ENCODE measurements at regions not wholly inside any gene's neighbourhood (a gene's known extent, or its start where the extent isn't known, plus 50 kb on each side); places are given as distances from the start of the nearest gene placed in this dataset.

DNA sequence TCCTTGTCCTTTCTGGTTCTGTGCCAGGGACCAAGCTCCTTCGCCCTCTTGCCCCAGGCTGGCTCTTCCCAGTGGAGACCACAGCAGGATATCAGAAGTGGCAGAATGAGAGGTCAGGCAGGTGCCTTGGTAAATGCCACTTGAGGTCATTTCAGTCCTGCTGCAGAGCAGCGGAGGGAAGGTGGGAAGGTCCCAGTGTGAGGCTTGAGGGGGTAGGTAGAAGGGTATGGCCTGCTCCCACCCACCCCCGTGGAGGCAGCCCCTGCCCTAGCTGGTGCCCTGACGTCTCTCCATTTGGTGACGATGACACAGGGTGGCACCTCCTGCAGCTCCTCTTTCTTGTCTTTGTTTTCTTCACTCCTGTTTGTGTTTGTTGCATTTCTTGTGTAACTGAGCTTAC is 538.8 kb downstream of the TCERG1L start:
- no peak for DNase-seq (ENCODE audit: insufficient read length, low spot score)
- TF ChIP-seq TAF1 (IDR thresholded peaks at IDR 0.05; ENCODE audit: low read depth, low read length): no peak
- TF ChIP-seq POLR2A (IDR thresholded peaks at IDR 0.05; ENCODE audit: low read depth, low read length): no peak
- no peak for TF ChIP-seq SPI1 (IDR thresholded peaks at IDR 0.05; ENCODE audit: low read depth, low read length)
- no peak for TF ChIP-seq POLR2AphosphoS5 (IDR thresholded peaks at IDR 0.05; ENCODE audit: low read depth, low read length)
- TF ChIP-seq POU2F2 (IDR thresholded peaks at IDR 0.05; ENCODE audit: low read depth, low read length): no peak
- no peak for TF ChIP-seq PAX5 (IDR thresholded peaks at IDR 0.05; ENCODE audit: insufficient read depth, low read length, severe bottlenecking)
- FAIRE-seq: no peak

- no peak for TF ChIP-seq SPI1 (IDR thresholded peaks at IDR 0.05; ENCODE audit: low read depth, low read length)
- TF ChIP-seq POLR2AphosphoS5 (IDR thresholded peaks at IDR 0.05; ENCODE audit: low read depth, low read length): no peak
- TF ChIP-seq TAF1 (IDR thresholded peaks at IDR 0.05; ENCODE audit: low read depth, low read length): no peak
- no peak for TF ChIP-seq POU2F2 (IDR thresholded peaks at IDR 0.05; ENCODE audit: low read depth, low read length)
- TF ChIP-seq POLR2A (IDR thresholded peaks at IDR 0.05; ENCODE audit: low read depth, low read length): no peak
- TF ChIP-seq PAX5 (IDR thresholded peaks at IDR 0.05; ENCODE audit: insufficient read depth, low read length, severe bottlenecking): no peak
- DNase-seq (ENCODE audit: insufficient read length, low spot score) (no peak), FAIRE-seq (no peak)
These were observed 537.6 kb downstream of the TCERG1L start for GRCh38 chr10:130773941-130774340.

DNA sequence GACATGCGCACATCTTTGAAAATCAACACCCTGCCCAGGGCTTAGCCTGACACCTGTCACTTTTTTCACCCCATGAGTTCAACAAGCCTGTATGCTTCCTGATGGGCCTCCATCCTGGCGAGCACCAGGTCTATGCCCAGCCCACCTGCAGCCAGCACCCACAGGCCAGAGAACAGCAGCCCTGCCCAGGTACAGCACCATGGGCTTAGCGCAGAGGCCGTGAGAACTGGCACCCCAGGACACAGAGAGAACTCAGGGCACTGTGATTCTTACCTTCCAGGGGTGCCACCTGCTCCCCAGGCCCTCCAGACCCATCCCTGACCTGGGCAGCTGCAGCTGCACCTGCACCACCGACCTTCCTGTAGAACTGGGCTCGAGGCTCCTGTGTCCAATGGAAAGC is 536.6 kb downstream of the TCERG1L start:
- DNase-seq (ENCODE audit: insufficient read length, low spot score) (no peak), FAIRE-seq (no peak)
- TF ChIP-seq POLR2A (IDR thresholded peaks at IDR 0.05; ENCODE audit: low read depth, low read length) (no peak), POLR2AphosphoS5 (IDR thresholded peaks at IDR 0.05; ENCODE audit: low read depth, low read length) (no peak), TAF1 (IDR thresholded peaks at IDR 0.05; ENCODE audit: low read depth, low read length) (no peak), POU2F2 (IDR thresholded peaks at IDR 0.05; ENCODE audit: low read depth, low read length) (no peak), PAX5 (IDR thresholded peaks at IDR 0.05; ENCODE audit: insufficient read depth, low read length, severe bottlenecking) (no peak), SPI1 (IDR thresholded peaks at IDR 0.05; ENCODE audit: low read depth, low read length) (no peak)

- FAIRE-seq (no peak), DNase-seq (ENCODE audit: insufficient read length, low spot score) (no peak)
- no peak for TF ChIP-seq POLR2A (IDR thresholded peaks at IDR 0.05; ENCODE audit: low read depth, low read length)
- TF ChIP-seq POU2F2 (IDR thresholded peaks at IDR 0.05; ENCODE audit: low read depth, low read length): no peak
- TF ChIP-seq SPI1 (IDR thresholded peaks at IDR 0.05; ENCODE audit: low read depth, low read length): no peak
- no peak for TF ChIP-seq TAF1 (IDR thresholded peaks at IDR 0.05; ENCODE audit: low read depth, low read length)
- no peak for TF ChIP-seq PAX5 (IDR thresholded peaks at IDR 0.05; ENCODE audit: insufficient read depth, low read length, severe bottlenecking)
- TF ChIP-seq POLR2AphosphoS5 (IDR thresholded peaks at IDR 0.05; ENCODE audit: low read depth, low read length): no peak
These were observed 536.2 kb downstream of the TCERG1L start for GRCh38 chr10:130775311-130775710.

GRCh38 chr10:130776724-130777123 is 534.8 kb downstream of the TCERG1L start:
- DNase-seq (ENCODE audit: insufficient read length, low spot score) (no peak), FAIRE-seq (no peak)
- no peak for TF ChIP-seq POLR2AphosphoS5 (IDR thresholded peaks at IDR 0.05; ENCODE audit: low read depth, low read length)
- no peak for TF ChIP-seq POU2F2 (IDR thresholded peaks at IDR 0.05; ENCODE audit: low read depth, low read length)
- TF ChIP-seq POLR2A (IDR thresholded peaks at IDR 0.05; ENCODE audit: low read depth, low read length): no peak
- no peak for TF ChIP-seq TAF1 (IDR thresholded peaks at IDR 0.05; ENCODE audit: low read depth, low read length)
- TF ChIP-seq PAX5 (IDR thresholded peaks at IDR 0.05; ENCODE audit: insufficient read depth, low read length, severe bottlenecking): no peak
- TF ChIP-seq SPI1 (IDR thresholded peaks at IDR 0.05; ENCODE audit: low read depth, low read length): no peak

- DNase-seq (ENCODE audit: insufficient read length, low spot score) (no peak), FAIRE-seq (no peak)
- TF ChIP-seq SPI1 (IDR thresholded peaks at IDR 0.05; ENCODE audit: low read depth, low read length) (no peak), POLR2AphosphoS5 (IDR thresholded peaks at IDR 0.05; ENCODE audit: low read depth, low read length) (no peak), POLR2A (IDR thresholded peaks at IDR 0.05; ENCODE audit: low read depth, low read length) (no peak), TAF1 (IDR thresholded peaks at IDR 0.05; ENCODE audit: low read depth, low read length) (no peak), PAX5 (IDR thresholded peaks at IDR 0.05; ENCODE audit: insufficient read depth, low read length, severe bottlenecking) (no peak), POU2F2 (IDR thresholded peaks at IDR 0.05; ENCODE audit: low read depth, low read length) (no peak)
These were observed 533.9 kb downstream of the TCERG1L start for GRCh38 chr10:130777507-130778165.

DNA sequence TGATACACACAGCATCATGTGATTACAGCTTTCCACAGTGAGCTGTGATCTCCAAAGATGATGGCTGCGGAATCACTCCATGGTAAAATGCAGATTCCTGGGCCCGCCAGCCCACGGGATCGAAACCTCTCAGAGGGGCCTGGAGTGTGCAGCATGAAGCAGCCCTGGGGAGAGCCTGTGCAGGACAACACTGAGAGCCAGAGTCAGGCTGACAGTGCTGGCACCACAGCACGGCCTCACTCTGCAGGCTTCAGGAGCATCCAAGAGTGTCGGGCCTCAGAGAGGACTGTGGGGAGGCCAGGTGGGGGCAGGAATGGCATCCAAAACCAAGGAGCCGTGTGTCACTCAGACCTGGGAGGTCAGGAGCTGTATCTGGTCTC is 533.4 kb downstream of the TCERG1L start:
- TF ChIP-seq TAF1 (IDR thresholded peaks at IDR 0.05; ENCODE audit: low read depth, low read length) (no peak), PAX5 (IDR thresholded peaks at IDR 0.05; ENCODE audit: insufficient read depth, low read length, severe bottlenecking) (no peak), POU2F2 (IDR thresholded peaks at IDR 0.05; ENCODE audit: low read depth, low read length) (no peak), POLR2A (IDR thresholded peaks at IDR 0.05; ENCODE audit: low read depth, low read length) (no peak), SPI1 (IDR thresholded peaks at IDR 0.05; ENCODE audit: low read depth, low read length) (no peak), POLR2AphosphoS5 (IDR thresholded peaks at IDR 0.05; ENCODE audit: low read depth, low read length) (no peak)
- no peak for FAIRE-seq

DNA sequence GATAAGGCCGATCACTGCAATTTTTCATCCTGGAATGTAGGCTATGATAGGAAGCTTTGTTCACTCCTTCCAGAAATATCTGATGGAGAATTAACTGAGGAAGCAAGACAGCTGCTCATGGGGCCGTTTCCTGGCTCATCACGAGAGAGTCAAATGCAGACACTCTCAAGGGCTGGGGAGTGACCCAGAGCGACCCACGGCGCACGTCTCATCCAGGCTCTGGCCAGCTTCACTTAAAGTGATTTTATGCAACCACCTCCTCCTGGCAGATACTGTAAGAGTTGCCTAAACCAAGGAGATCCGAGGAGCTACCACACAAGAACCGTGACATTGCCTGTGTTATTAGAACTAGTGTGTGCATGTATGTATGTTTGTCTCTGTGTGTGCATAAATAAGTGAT is 530.8 kb downstream of the TCERG1L start:
- no peak for FAIRE-seq
- TF ChIP-seq TAF1 (IDR thresholded peaks at IDR 0.05; ENCODE audit: low read depth, low read length): no peak
- TF ChIP-seq POLR2AphosphoS5 (IDR thresholded peaks at IDR 0.05; ENCODE audit: low read depth, low read length): no peak
- TF ChIP-seq POLR2A (IDR thresholded peaks at IDR 0.05; ENCODE audit: low read depth, low read length): no peak
- no peak for TF ChIP-seq PAX5 (IDR thresholded peaks at IDR 0.05; ENCODE audit: insufficient read depth, low read length, severe bottlenecking)
- no peak for TF ChIP-seq SPI1 (IDR thresholded peaks at IDR 0.05; ENCODE audit: low read depth, low read length)
- TF ChIP-seq POU2F2 (IDR thresholded peaks at IDR 0.05; ENCODE audit: low read depth, low read length): no peak
- no peak for DNase-seq (ENCODE audit: insufficient read length, low spot score)

More for the DNA sequence above, 533.4 kb downstream of the TCERG1L start:
- no peak for DNase-seq (ENCODE audit: insufficient read length, low spot score)

DNA sequence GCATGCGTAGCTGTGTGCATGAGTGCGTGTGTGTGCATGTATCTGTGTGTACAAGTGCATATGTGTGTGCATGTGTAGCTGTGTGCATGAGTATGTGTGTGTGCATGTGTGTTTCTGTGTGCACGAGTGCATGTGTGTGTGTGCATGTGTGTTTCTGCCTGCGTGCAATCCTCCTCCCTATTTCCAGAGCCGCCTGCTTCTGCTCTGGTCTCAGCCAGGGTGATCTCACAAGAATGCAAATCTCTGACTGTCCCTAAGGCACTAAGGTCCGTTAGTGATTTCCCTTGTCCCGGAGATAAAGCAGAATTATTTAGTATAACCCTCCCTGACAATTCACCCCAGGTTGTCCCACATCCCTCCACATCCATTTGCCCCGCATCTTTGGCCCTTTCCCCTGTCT is 530.3 kb downstream of the TCERG1L start:
- DNase-seq (ENCODE audit: insufficient read length, low spot score) (no peak), FAIRE-seq (no peak)
- no peak for TF ChIP-seq POLR2AphosphoS5 (IDR thresholded peaks at IDR 0.05; ENCODE audit: low read depth, low read length)
- no peak for TF ChIP-seq TAF1 (IDR thresholded peaks at IDR 0.05; ENCODE audit: low read depth, low read length)
- TF ChIP-seq PAX5 (IDR thresholded peaks at IDR 0.05; ENCODE audit: insufficient read depth, low read length, severe bottlenecking): no peak
- no peak for TF ChIP-seq SPI1 (IDR thresholded peaks at IDR 0.05; ENCODE audit: low read depth, low read length)
- TF ChIP-seq POU2F2 (IDR thresholded peaks at IDR 0.05; ENCODE audit: low read depth, low read length): no peak
- TF ChIP-seq POLR2A (IDR thresholded peaks at IDR 0.05; ENCODE audit: low read depth, low read length): no peak
